ENCODE measurements at regions not wholly inside any gene's neighbourhood (a gene's known extent, or its start where the extent isn't known, plus 50 kb on each side); places are given as distances from the start of the nearest gene placed in this dataset.

- H3K4me3 ChIP-seq (ENCODE audit: low read depth, low read length): no peak overlapping the region
- no peak for DNase-seq (ENCODE audit: low read depth)
- TF ChIP-seq CTCF (IDR thresholded peaks at IDR 0.05; ENCODE audit: low read depth, low read length, missing control alignments): no peak
- in situ Hi-C loops (cut with HindIII; ENCODE audit: low sequenced_read_pairs): no loop called here
Measured at GRCh38 chr10:28082316-28082715, 83.4 kb upstream of the ODAD2 start.

GRCh38 chr10:28077889-28078288 is 79.0 kb upstream of the ODAD2 start:
- DNase-seq (ENCODE audit: low read depth): no peak
- no peak overlapping the region for H3K4me3 ChIP-seq (ENCODE audit: low read depth, low read length)
- TF ChIP-seq CTCF (IDR thresholded peaks at IDR 0.05; ENCODE audit: low read depth, low read length, missing control alignments): no peak
- in situ Hi-C loops (cut with HindIII; ENCODE audit: low sequenced_read_pairs): no loop called here

- DNase-seq (ENCODE audit: low read depth): no peak
- no peak overlapping the region for H3K4me3 ChIP-seq (ENCODE audit: low read depth, low read length)
- in situ Hi-C loops (cut with HindIII; ENCODE audit: low sequenced_read_pairs): no loop called here
- TF ChIP-seq CTCF (IDR thresholded peaks at IDR 0.05; ENCODE audit: low read depth, low read length, missing control alignments): no peak
Measured at GRCh38 chr10:28075424-28075823, 76.5 kb upstream of the ODAD2 start.

GRCh38 chr10:28072573-28072972 is 73.7 kb upstream of the ODAD2 start:
- DNase-seq (ENCODE audit: low read depth): no peak
- no peak overlapping the region for H3K4me3 ChIP-seq (ENCODE audit: low read depth, low read length)
- in situ Hi-C loops (cut with HindIII; ENCODE audit: low sequenced_read_pairs): no loop called here
- no peak for TF ChIP-seq CTCF (IDR thresholded peaks at IDR 0.05; ENCODE audit: low read depth, low read length, missing control alignments)

GRCh38 chr10:28060031-28060607 is 61.2 kb upstream of the ODAD2 start:
- no peak overlapping the region for H3K4me3 ChIP-seq (ENCODE audit: low read depth, low read length)
- TF ChIP-seq CTCF (IDR thresholded peaks at IDR 0.05; ENCODE audit: low read depth, low read length, missing control alignments): no peak
- in situ Hi-C loops (cut with HindIII; ENCODE audit: low sequenced_read_pairs): no loop called here
- no peak for DNase-seq (ENCODE audit: low read depth)

GRCh38 chr10:28058746-28059145 is 59.9 kb upstream of the ODAD2 start:
- no peak for DNase-seq (ENCODE audit: low read depth)
- in situ Hi-C loops (cut with HindIII; ENCODE audit: low sequenced_read_pairs): no loop called here
- H3K4me3 ChIP-seq (ENCODE audit: low read depth, low read length): no peak overlapping the region
- TF ChIP-seq CTCF (IDR thresholded peaks at IDR 0.05; ENCODE audit: low read depth, low read length, missing control alignments): no peak
